Ovary (tissue), 7 donors: ENCODE measurements at regions not wholly inside any gene's neighbourhood (a gene's known extent, or its start where the extent isn't known, plus 50 kb on each side); places are given as distances from the start of the nearest gene placed in this dataset.

ENCODE experiments used
- DNase-seq, 5 donors: peaks; one replicate each; pipeline ENCODE4 v3.0.0-alpha.2; 2019 to 2020
- H3K27ac ChIP-seq, 2 donors: fragments of 200-600 bp; one replicate each; pipeline versions ENCODE4 v1.5.1 to v1.8.0; 2019 to 2022
- H3K27me3 ChIP-seq: fragments of 200-600 bp; one replicate; pipeline ENCODE4 v1.8.0; 2022
- H3K36me3 ChIP-seq: fragments of 200-600 bp; sonication (generic); one replicate; pipeline ENCODE4 v1.5.1; 2019
- H3K4me1 ChIP-seq: one replicate; pipeline ENCODE4 v1.8.1; 2013; ENCODE audit warnings: mild to moderate bottlenecking, moderate library complexity; ENCODE audit not compliant: insufficient read depth
- H3K4me3 ChIP-seq: fragments of 200-600 bp; sonication (generic); one replicate; pipeline ENCODE4 v1.5.1; 2017
- H3K9me3 ChIP-seq, 2 donors: fragments of 200-600 bp in 1 of 2; sonication (generic) in 1 of 2; one replicate each; pipeline versions ENCODE4 v1.5.1 to v1.8.1; 2013 to 2019; ENCODE audit warnings: mild to moderate bottlenecking in 1 of 2, moderate library complexity in 1 of 2
- EP300 ChIP-seq: sonication (generic); formaldehyde crosslinking; IDR thresholded peaks from one replicate; pipeline ENCODE4 v1.6.1; 2017; ENCODE audit warnings: antibody characterized with exemption
- POLR2A ChIP-seq: fragments of 450-650 bp; IDR thresholded peaks from one replicate; pipeline ENCODE4 v1.6.1; 2017; ENCODE audit warnings: antibody characterized with exemption, mild to moderate bottlenecking, moderate library complexity
- WGBS, 3 donors: extraction: QIAGEN DNeasy Blood & Tissue Kit in 1 of 3; methylation state at CpG; one replicate each; pipeline versions ENCODE4 v1.1.5 to v1.1.7; 2013 to 2017; 5-methylcytosine and 5-hydroxymethylcytosine counted together
- intact Hi-C, 4 donors: fragments of 100-400 bp; cut with DNase I; formaldehyde crosslinking; loops; one replicate each; pipeline versions ENCODE4 v1.11.0 to v1.15.1; 2022 to 2023
- TF ChIP-seq, protein P1 (sequence below), 3 donors: fragments of 450-650 bp in 2 of 3; fragments of 200-600 bp in 1 of 3; IDR thresholded peaks; one replicate each; pipeline versions ENCODE4 v1.5.1 to v1.8.0; 2016 to 2022; ENCODE audit warnings: antibody characterized with exemption in 3 of 3, mild to moderate bottlenecking in 1 of 3
- donor health status: DM: no; HTN: no; CAD: no; lungs with moderate emphysema.
- donor health status: DM: no; HTN: no; CAD: no.
- donor health status: Bipolar disorder and iron deficiency.
- donor health status: DM: no; HTN: no; CAD: no.
- donor health status: DM: yes; HTN: yes; CAD: no.

DNA sequence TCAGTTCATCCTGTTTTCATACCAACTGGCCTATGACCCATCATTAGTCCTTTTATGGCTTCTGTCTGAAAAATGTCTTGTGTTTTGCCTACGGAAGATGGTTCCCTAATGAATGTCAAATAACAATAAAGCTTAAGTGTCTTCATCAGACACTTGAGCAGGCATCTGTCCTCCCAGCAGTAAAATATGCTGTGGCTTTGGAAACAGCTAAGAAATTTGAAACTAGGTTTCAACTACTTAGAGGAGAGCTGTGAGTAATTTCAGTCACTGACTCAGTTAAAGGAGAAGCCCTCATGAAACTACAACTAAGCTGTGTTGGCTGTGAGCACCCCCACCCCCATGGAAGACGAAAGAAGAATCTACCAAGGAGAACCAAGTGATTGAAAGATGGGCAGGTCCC is 409.4 kb upstream of the PPP2R3A start:
- intact Hi-C loops: no loop called here

DNA sequence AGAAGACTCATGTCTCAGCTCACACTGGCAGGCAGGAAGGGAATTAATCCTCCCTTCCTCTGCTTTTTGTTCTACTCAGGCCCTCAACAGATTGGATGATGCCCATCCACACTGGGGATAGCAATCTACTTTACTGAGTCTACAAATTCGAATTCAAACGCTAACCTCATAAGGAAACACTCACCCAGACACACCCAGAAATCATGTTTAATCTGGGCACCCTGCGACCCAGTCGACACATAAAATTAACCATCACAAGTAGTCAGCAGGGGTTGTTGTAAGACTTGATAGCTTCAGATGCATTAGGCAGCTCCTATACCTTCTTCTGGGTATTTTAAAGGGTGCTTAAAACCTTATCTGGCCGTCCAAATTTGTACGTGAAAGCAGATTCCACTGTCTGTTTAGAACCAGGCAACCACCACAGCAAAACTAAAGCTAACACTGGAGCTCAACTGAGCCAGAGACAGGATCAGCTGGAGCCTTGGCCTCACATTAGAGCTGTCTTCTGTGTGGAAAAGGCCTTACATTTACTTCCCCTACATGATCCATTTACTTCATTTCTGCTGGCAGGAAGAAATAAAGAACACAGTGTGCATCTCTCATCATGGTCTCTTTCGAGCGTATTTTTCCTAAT is 407.3 kb upstream of the PPP2R3A start:
- H3K4me3 ChIP-seq: no peak overlapping the region
- H3K27ac ChIP-seq: no peak overlapping the region
- H3K27me3 ChIP-seq: no peaks in the 10 kb centered on the region
- no peak for DNase-seq
- intact Hi-C loops: no loop called here
- no peaks in the 10 kb centered on the region for H3K36me3 ChIP-seq
- no peaks in the 10 kb centered on the region for H3K9me3 ChIP-seq
- H3K4me1 ChIP-seq: no peaks in the 10 kb centered on the region
- whole genome bisulfite sequencing, 3 donors: 76 to 78% (median 76%) methylated on average over 8 of the region's 8 CpGs
- TF ChIP-seq EP300 (no peak), POLR2A (no peak)
- TF ChIP-seq, protein P1, sequence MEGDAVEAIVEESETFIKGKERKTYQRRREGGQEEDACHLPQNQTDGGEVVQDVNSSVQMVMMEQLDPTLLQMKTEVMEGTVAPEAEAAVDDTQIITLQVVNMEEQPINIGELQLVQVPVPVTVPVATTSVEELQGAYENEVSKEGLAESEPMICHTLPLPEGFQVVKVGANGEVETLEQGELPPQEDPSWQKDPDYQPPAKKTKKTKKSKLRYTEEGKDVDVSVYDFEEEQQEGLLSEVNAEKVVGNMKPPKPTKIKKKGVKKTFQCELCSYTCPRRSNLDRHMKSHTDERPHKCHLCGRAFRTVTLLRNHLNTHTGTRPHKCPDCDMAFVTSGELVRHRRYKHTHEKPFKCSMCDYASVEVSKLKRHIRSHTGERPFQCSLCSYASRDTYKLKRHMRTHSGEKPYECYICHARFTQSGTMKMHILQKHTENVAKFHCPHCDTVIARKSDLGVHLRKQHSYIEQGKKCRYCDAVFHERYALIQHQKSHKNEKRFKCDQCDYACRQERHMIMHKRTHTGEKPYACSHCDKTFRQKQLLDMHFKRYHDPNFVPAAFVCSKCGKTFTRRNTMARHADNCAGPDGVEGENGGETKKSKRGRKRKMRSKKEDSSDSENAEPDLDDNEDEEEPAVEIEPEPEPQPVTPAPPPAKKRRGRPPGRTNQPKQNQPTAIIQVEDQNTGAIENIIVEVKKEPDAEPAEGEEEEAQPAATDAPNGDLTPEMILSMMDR (IDR thresholded peaks at IDR 0.05): no peak

More for the DNA sequence above, 409.4 kb upstream of the PPP2R3A start:
- DNase-seq: no peak
- Histone ChIP-seq H3K4me3 (no peak overlapping the region), H3K27me3 (no peaks in the 10 kb centered on the region), H3K27ac (no peak overlapping the region), H3K4me1 (no peaks in the 10 kb centered on the region), H3K36me3 (no peaks in the 10 kb centered on the region), H3K9me3 (no peaks in the 10 kb centered on the region)
- WGBS, 3 donors: 62 to 79% (median 70%) methylated on average over 2 of the region's 2 CpGs
- no peak for TF ChIP-seq POLR2A
- TF ChIP-seq, protein P1 (IDR thresholded peaks at IDR 0.05): no peak

DNA sequence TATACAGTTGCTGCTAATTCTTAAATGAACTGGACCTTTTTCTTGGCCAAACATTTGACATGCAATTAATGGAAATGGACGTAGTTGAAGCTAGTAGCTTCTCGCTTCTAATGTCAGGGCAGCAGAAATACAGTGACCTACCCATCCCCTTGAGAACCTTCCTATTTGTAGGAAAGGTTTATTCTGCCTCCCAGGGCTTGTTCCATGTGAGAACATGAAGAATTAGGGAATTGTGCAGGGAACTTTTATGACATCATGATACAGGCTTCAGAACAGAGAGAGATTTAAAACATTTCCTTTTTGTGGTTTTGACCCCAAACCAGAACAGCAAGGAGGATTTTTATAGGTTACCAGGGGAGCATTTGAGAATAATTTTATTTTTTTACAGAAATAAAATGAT is 406.6 kb upstream of the PPP2R3A start:
- no peaks in the 10 kb centered on the region for H3K4me1 ChIP-seq
- TF ChIP-seq, protein P1 (IDR thresholded peaks at IDR 0.05): no peak
- TF ChIP-seq POLR2A (no peak), EP300 (no peak)
- H3K27me3 ChIP-seq: no peaks in the 10 kb centered on the region
- no peaks in the 10 kb centered on the region for H3K36me3 ChIP-seq
- H3K9me3 ChIP-seq: no peaks in the 10 kb centered on the region
- H3K4me3 ChIP-seq: no peak overlapping the region
- no peak for DNase-seq
- 42 to 60% (median 58%) methylated on average over 2 of the region's 2 CpGs for WGBS, 3 donors
- intact Hi-C loops: no loop called here
- H3K27ac ChIP-seq: no peak overlapping the region

DNA sequence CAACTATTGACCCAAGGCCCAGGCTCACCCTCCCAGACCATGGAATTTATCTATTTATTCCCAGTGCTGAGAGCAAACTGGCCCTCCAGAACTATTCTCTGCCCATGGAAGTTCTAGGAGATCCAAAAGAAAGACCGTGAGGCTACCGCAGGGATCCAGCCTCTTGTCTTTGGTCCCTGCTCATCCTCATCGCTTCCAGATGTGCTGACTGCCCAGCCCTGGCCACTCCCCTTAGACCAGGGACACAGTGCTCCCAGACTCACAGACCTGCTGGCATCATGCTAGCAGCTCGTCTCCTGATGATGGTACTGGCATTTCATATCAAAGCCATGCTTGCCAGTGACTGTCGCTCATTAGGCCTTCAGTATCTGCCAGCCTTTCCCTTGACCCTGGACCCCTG is 405.7 kb upstream of the PPP2R3A start:
- Histone ChIP-seq H3K4me1 (no peaks in the 10 kb centered on the region), H3K36me3 (no peaks in the 10 kb centered on the region), H3K4me3 (no peak overlapping the region), H3K9me3 (no peaks in the 10 kb centered on the region), H3K27me3 (no peaks in the 10 kb centered on the region), H3K27ac (no peak overlapping the region)
- intact Hi-C loops: no loop called here
- WGBS, 3 donors: 89 to 90% (median 90%) methylated on average over 5 of the region's 5 CpGs
- no peak for DNase-seq
- TF ChIP-seq EP300 (no peak), POLR2A (no peak)
- TF ChIP-seq, protein P1 (IDR thresholded peaks at IDR 0.05): no peak
